Ramos (cell line): ENCODE measurements at regions not wholly inside any gene's neighbourhood (a gene's known extent, or its start where the extent isn't known, plus 50 kb on each side); places are given as distances from the start of the nearest gene placed in this dataset.

Experiments
- in situ Hi-C: fragments of 300-500 bp; cut with MboI; formaldehyde crosslinking; loops from one replicate; pipeline ENCODE4 v1.14.3; 2022; ENCODE audit warnings: low sequenced_read_pairs; ENCODE audit not compliant: unreplicated experiment

DNA sequence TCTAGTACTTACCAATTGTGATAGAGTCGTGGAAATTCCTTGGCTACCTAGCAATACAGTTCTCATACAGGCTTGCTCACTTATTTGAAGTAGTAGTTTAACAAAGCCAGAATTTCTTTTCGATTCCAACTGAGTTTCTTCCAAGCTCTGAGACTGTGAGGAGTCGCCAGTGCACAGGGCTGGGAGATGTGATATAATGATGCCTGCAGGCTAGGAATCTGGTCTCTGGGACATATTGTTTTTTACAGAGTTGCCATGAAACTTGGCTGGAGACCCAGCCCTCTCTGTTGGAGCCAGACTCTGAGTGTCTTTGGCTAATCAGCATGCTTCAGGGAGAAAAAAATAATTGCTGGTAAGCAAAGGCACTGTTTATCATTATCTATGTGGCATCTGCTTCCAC, 698.8 kb upstream of the GOT2 start:
- in situ Hi-C loops, result no loop called here

DNA sequence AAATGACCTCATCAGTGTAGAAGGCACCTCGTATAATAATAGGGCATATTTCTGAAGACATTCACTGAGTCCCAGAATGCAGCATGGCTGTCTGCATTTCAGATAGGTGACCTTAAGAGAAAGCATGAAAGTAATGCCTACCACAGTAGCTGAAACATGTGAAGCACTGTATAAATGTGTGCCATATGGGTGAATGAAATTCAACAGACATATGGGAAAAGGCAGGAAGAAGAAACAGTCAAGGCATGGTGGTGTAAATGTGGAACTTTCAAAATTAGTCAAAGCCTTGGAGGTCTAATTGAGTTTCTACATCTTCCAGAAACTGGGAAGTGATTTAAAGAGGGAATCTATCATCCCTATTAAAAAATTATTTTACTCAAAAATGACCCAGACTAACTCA, 698.2 kb upstream of the GOT2 start:
- in situ Hi-C loops, result no loop called here

DNA sequence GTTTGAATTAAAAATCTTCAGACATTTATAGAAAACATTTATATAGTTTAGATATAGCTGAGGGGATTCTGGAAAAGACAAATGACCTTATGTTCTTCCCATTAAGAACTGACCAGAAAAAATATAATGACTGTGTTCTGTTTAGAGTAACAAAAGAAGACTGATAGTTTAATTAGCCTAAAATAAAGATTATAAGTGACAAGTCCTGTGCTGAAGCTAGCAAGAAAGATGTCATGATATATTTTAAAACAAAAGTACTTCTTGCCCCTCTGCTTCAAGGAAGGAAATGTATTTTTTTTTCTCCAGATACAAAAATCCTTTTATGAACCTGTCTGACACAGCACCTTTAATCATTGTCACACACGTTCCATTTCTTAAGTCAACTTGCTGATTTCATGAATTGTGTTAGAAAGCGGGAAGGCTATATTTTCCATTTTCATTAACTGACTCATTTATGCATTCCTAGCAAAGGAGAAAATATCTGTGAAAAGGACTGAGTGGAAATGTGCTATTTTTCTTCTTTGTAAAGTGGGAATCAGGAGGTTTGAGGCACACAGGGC, 690.7 kb upstream of the GOT2 start:
- in situ Hi-C loops, result no loop called here

DNA sequence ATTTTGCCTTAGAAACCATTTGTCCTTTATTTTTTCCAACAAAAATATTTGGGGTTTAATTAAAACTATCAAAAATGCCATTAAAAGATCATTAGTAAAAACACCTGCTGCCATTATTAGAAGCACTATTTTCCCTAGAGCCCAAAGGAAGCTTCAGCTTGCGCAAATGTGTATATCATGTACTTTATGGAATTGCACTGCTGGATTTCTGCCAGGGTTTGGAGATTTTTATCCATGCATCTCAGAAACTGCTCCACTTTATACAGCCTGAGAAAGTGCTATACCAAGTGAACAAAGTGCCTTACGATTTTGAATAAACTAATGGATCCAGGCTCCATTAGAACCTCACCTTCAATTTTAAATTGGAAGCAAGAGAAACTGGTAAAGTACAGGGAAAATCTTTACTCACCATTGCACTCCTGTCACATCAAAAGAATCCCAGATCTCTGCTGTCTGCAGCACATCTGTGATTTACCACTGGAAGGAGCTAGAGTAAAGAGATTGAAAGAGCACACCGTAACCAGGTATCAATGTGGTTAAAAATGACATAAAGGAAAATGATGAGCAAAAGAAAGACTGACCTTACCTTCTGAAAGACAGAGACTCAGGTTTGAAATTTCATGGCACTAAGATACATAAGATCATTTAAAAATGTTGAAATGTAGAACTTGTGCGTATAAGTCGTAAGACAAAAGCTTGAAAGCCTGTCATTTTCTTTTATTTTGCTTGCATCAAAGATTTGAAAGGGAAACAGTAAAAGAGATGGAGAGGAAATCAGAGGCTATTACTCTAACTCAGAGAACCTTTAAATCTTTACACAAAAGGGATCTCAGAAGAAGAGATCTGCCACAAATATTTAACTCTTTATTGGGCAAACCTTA, 678.1 kb upstream of the GOT2 start:
- in situ Hi-C loops, result no loop called here

DNA sequence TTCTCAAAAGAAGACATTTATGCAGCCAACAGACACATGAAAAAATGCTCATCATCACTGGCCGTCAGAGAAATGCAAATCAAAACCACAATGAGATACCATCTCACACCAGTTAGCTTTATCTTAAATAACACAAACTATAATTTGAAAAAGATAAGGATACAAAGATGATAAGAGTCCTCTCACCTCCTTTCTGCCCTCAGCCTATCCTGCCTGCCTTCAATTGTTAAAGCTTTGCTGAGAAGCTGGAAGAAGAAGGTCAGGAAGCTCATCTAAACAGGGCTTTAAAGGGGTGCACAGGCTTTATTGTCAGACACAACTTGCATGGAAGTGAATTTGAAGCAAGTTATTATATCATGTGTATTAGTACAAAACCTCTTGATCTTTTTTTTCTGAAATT, 676.3 kb upstream of the GOT2 start:
- in situ Hi-C loops, result no loop called here

DNA sequence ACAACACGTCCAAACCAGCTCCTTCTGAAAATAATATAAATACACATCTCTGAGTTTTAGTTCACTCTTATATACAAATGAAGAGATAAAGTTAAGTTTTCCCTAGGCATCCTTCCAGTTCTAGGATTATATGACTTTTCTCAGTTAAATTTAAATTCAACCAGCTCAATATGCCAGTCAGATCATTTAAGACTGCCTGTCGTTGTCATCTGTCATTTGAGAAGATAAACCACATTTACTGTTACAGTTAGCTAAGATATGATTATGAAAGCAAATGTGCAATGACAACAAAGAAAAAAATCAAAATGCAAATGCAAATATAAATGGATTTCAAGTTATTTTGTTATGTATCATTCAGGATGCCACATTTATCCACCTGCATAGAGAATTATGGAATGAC, 671.7 kb upstream of the GOT2 start:
- in situ Hi-C loops, result no loop called here

DNA sequence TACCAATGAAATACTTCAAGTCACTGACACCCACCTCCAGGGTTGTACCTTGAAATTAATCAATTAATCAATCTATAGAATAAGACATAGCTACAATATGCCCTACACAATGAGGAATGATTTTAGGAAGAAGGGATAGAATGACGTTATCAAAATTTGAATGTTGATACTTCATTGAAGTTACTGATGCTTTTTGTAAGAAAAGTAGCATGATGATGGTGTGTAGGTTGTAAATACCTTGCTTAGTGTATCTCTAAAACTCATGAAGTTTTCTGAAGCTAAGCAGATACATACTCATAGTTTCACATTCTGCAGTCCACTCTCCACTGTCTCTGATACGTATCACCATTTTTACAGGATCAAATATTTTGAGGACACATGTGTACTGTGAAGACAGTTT, 670.4 kb upstream of the GOT2 start:
- in situ Hi-C loops, result no loop called here

DNA sequence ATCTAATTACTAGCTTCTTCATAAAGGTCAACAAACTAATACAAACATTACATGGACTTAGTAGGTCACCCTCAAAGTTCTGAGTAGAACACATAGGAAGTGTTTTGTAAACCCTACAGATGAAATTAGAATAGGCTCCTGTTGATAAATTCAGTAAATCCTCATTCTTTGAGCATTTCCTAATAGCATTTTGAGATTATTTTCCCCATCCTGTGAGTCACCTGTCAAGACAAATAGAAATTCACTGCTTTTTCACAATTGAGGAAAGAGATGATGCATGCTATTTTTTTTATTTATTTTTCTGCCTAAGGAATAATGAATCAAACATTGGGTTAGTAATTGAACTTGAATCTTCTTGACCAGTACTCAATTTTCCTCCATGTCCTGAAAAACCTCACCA, 666.7 kb upstream of the GOT2 start:
- in situ Hi-C loops, result no loop called here

DNA sequence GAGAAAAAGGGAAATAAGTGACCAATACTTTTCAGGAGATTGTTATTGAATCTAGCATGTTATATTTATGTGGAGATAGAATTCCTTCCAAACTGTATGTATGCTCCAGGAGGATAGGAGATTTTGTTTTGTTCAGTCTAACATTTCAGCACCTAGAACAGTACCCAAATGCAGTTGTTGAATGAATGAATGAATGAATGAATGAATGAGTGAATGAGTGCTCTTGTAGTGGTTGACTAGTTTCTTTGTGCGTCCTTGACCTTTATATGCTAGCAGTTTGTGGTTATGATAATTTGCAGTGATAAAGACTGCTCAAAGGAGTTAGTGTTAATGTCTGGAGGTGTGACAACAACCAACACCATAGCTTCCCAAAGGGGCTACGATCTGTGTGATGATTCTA, 663.5 kb upstream of the GOT2 start:
- in situ Hi-C loops, result no loop called here

DNA sequence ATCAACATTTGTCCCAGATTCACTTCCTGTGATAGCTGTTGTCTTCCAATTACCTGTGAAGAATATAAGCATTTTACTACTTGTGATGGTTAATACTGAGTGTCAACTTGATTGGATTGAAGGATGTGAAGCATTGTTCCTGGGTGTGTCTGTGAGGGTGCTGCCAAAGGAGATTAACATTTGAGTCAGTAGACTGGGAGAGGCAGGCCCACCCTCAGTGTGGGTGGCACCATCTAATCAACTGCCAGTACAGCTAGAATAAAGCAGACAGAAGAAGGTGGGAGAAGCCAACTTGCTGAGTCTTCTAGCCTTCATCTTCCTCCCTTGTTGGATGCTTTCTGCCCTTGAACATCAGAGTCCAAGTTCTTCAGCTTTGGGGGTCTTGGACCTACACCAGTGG, 660.4 kb upstream of the GOT2 start:
- in situ Hi-C loops, result no loop called here

DNA sequence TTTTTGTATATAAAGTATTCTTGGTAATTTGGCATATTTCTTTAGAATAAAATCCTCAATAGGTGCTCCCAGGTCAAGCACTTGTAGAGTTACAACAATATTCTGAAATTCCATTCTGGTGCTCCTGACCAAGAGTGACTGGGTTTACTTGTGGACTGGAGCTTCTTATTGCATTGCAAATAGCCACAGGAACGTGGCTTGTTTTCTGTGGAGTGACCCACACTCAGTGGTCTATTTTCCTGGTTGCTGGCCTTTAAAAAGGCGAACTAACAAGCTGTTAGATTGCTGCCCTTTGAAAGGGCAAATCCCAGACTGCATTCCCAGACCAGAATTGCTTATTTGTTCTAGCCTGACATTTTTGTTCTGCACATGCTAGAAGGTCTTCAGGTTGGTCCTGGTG, 658.8 kb upstream of the GOT2 start:
- in situ Hi-C loops, result no loop called here

DNA sequence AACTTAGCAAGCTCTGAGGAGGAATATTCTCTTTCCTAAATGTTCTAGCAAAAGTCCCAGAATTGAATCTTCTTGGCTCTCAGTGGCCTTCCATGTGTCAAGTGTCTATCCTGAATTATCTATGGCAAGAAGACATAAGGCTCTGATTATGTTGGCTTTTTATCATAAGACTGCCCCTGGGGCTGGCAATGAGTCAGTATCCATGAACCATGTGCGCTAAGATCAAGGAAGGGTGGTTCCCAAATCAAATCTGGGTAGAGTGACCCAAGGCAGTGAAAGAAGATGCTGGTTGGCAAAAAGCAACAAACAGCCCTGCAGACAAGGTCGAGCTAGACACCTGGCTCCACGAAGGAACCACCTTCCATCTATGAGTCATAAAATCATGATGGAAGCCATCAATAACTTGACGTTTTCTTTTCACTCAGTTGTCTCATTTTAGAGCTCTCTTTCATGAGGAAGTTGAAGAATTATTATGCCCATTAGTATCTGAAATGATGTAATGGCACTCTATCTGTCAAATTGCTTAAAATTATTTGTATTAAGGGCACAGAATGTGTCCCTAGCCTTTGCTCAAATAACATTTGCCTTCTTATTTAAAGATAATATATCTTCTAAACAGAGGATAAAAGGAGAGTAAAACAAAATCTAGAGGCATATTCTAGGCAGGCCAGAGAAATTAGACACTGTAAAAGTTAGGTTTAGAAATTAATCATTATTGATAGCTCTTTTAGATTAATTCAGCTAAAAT, 657.7 kb upstream of the GOT2 start:
- in situ Hi-C loops, result no loop called here

DNA sequence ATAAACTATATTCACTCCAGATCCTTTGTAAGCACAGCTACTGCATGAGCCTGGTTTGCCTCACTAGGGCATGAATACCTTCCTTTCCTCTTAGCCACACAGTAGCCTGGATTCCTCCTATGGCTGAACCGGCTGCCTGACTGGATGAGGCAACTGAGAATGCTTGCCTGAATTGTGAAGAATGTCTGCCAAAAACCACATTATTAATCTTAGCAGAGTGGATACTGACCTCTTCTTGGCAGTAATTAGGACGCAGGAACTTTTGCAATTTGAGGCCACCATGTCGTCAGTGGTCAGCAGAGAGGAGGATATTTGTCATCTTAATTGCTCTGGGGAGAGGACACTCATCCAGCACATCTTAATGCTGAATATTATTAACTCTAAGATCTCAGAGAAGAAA, 651.8 kb upstream of the GOT2 start:
- in situ Hi-C loops, result no loop called here

DNA sequence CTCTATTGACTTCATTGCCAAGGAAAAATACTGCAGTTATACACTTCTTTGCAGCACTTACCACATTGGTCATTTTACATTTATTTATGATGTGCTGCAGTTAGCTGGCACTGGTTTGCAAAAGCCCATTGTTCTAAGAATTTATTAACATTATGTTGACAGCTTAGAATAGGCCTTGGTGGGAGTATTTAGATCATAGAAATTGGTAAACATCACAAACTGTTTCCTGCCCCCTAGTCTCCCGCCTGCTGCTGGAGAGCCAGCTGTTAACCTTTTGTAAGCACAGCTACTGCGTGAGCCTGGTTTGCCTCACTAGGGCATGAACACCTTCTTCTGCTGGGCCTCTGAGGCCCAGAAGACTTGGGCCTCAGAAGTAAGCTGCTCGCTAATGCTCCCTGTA, 651.4 kb upstream of the GOT2 start:
- in situ Hi-C loops, result no loop called here

DNA sequence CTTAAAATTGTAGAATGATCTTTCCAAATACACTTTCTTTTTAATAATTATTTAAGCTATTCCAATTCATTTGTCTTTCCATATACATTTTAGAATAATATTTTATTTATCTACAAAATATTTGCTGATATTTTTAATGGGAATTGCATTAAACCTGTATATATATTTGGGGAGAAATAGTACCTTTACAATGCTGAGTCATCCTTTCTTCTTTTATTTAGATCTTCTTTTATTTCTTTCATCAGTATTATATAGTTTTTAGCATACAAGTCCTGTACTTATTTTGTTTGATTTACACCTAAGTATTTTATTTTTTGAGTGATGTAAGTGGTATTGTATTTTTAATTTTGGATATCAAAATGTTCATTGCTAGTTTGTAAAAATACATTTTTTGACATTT, 639.5 kb upstream of the GOT2 start:
- in situ Hi-C loops, result no loop called here

DNA sequence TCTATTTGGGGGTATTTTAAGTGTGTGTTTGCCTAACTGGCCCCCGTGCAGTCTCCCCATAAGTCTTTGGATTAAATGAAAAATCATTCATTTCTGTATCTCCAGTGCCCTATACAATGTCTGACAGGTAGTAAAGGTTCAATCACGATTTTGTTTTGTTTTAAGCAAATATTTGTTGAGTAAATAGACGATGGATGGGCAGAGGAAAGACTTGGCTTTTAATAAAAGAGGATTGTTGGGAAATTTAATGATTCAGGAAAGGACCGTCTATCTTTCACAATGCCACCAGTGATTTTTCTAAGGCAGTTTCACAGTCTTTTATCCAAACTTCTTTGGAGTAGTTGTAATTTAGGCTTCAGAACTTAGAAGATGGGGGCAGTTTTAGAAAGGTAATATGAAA, 636.6 kb upstream of the GOT2 start:
- in situ Hi-C loops, result no loop called here

DNA sequence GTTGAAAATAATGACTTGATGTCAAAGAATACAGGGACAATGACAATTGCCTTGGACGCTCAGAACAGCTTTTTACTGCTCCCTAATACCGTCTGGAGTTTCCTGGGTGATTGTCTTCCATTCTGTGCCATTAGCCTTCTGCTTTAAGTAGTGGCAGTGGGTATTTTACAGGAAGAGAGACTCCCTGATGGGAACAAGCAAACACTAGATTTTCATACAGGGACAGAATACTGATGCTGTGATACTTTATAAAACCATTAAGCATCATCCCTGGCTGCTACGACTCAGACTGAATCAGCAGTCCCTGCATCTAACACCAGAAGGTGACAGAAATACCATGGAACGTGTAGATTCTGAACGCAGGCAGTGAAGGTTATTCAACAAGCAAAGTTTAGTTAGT, 635.4 kb upstream of the GOT2 start:
- in situ Hi-C loops, result no loop called here

DNA sequence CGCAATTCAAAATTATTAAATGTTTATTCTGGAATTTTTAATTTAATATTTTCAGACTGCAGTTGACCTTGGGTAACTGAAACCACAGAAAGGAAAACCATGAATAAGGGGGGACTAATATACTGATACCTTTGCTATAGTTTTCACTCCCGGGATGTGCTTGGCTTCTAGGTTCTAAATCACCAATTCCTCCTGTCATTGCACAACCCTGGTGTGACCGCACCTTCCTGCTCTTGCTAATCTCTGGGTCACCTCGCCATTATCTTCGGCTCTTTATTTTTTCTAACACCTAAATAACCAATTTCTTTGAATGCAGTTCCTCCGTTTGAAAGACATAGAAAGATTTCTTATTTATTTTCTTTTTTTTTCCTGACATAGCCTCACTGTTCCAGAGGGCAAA, 634.5 kb upstream of the GOT2 start:
- in situ Hi-C loops, result no loop called here

DNA sequence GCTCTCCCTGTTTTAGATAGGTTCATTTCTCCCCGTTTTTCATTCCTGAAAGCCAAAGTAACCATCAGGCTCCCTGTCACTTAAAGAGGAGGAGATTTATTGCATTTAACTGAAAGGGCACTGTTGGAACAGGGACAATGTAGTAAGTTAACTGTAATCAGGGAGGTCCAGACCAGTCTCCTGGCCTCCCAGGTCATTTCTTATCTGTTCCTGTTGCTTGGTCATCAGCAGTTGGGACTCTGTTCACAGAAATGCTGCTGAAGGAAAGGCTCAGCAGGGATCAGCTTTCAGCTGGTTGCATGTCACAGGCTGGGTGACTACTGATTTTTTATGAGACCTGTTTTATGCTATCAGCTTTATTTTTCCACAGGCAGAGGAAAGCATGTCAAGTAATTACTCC, 622.6 kb upstream of the GOT2 start:
- in situ Hi-C loops, result no loop called here

DNA sequence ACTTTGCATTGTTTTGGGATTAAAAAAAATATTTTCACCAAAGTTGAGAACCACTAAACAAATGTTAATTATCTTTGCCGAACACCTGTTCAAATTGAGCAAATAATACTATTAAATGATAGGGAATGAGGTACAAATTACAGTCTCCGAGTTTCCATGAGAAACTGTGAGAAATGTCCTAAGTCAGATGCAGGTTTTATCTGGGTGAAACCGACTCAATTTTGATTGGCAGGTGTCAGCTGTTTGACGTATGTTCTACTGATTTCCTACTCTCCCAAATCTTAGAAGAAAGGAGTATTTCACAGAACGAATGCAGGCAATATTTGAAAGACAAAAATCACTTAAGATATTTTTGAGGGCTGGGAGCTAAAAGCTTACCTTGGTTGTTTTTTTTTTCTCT, 622.0 kb upstream of the GOT2 start:
- in situ Hi-C loops, result no loop called here

DNA sequence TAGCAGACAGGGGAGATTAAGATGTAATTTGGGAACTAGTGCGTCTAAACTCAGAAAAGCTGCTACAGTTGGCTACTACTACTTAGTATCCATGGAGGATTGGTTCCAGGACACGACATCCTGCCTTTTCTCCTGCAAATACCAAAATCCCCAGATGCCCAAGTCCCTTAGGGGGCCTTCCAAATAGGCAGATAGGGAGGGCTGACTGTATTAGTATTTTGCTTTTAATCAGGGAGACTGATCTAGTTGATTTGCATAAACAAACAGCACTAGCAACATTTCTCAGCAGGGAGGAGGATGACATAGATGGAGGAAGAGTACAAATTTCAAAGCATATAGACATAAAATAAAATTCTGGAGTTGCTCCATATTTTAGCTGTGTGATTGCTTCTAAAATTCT, 621.6 kb upstream of the GOT2 start:
- in situ Hi-C loops, result no loop called here
